HUES64 (cell line): ENCODE measurements at regions not wholly inside any gene's neighbourhood (a gene's known extent, or its start where the extent isn't known, plus 50 kb on each side); places are given as distances from the start of the nearest gene placed in this dataset.
A peak's percentile ranks its signal among the peaks of the same experiment; 100 is the strongest.

Experiments used
- H3K27ac ChIP-seq: 2 replicates; pipeline ENCODE4 v1.7.0; 2013; ENCODE audit warnings: low read depth, low read length, inconsistent platforms
- H3K27me3 ChIP-seq: 2 replicates; pipeline ENCODE4 v1.6.1; 2013; ENCODE audit warnings: mild to moderate bottlenecking, low read length; ENCODE audit not compliant: insufficient read depth
- H3K36me3 ChIP-seq: 2 replicates; pipeline ENCODE4 v1.6.1; 2013; ENCODE audit warnings: mild to moderate bottlenecking, low read length; ENCODE audit not compliant: insufficient read depth
- H3K4me1 ChIP-seq: 2 replicates; pipeline ENCODE4 v1.6.1; 2013; ENCODE audit warnings: mild to moderate bottlenecking, low read length, moderate library complexity; ENCODE audit not compliant: insufficient read depth
- H3K4me3 ChIP-seq: 2 replicates; pipeline ENCODE4 v1.5.1; 2013; ENCODE audit warnings: mild to moderate bottlenecking, low read length, moderate library complexity
- H3K9ac ChIP-seq: 2 replicates; pipeline ENCODE4 v1.6.1; 2013; ENCODE audit warnings: mild to moderate bottlenecking, low read depth, low read length
- H3K9me3 ChIP-seq: 2 replicates; pipeline ENCODE4 v1.6.1; 2013; ENCODE audit warnings: low read depth, low read length; ENCODE audit not compliant: insufficient read depth
- WGBS: fragments of 150-250, 120-280 bp; methylation state at CpG from one replicate; pipeline ENCODE4 v1.1.7; 2013; ENCODE audit warnings: missing lambda C conversion rate; 5-methylcytosine and 5-hydroxymethylcytosine counted together

GRCh38 chr20:41784209-41784958, 166.2 kb upstream of the CHD6 start:
- 88% methylated on average over 5 of the region's 5 CpGs for WGBS
- Histone ChIP-seq H3K4me1 (no peaks in the 10 kb centered on the region), H3K27ac (no peak overlapping the region), H3K9me3 (no peaks in the 10 kb centered on the region), H3K36me3 (no peaks in the 10 kb centered on the region), H3K9ac (no peak overlapping the region), H3K4me3 (no peak overlapping the region), H3K27me3 (no peaks in the 10 kb centered on the region)

GRCh38 chr20:41783423-41784208, 165.4 kb upstream of the CHD6 start:
- WGBS: 90% methylated on average over 7 of the region's 7 CpGs
- H3K27ac ChIP-seq: no peak overlapping the region
- no peaks in the 10 kb centered on the region for H3K4me1 ChIP-seq
- H3K9me3 ChIP-seq: no peaks in the 10 kb centered on the region
- no peaks in the 10 kb centered on the region for H3K27me3 ChIP-seq
- H3K9ac ChIP-seq: no peak overlapping the region
- no peak overlapping the region for H3K4me3 ChIP-seq
- H3K36me3 ChIP-seq: no peaks in the 10 kb centered on the region

- Histone ChIP-seq H3K9ac (no peak overlapping the region), H3K36me3 (no peaks in the 10 kb centered on the region), H3K27ac (no peak overlapping the region), H3K9me3 (no peaks in the 10 kb centered on the region), H3K27me3 (no peaks in the 10 kb centered on the region), H3K4me1 (no peaks in the 10 kb centered on the region), H3K4me3 (no peak overlapping the region)
- WGBS: 81% methylated on average over 3 of the region's 3 CpGs
Observed at GRCh38 chr20:41782730-41783406, 164.7 kb upstream of the CHD6 start.

GRCh38 chr20:41782255-41782654, 164.1 kb upstream of the CHD6 start:
- H3K9ac ChIP-seq: no peak overlapping the region
- no peak overlapping the region for H3K27ac ChIP-seq
- 88% methylated on average over 3 of the region's 3 CpGs for WGBS
- H3K4me1 ChIP-seq: no peaks in the 10 kb centered on the region
- no peaks in the 10 kb centered on the region for H3K27me3 ChIP-seq
- no peak overlapping the region for H3K4me3 ChIP-seq
- H3K9me3 ChIP-seq: no peaks in the 10 kb centered on the region
- H3K36me3 ChIP-seq: no peaks in the 10 kb centered on the region

- Histone ChIP-seq H3K27me3 (no peaks in the 10 kb centered on the region), H3K4me3 (no peak overlapping the region), H3K9ac (no peak overlapping the region), H3K27ac (no peak overlapping the region), H3K4me1 (no peaks in the 10 kb centered on the region), H3K9me3 (no peaks in the 10 kb centered on the region), H3K36me3 (no peaks in the 10 kb centered on the region)
- whole genome bisulfite sequencing: 94% methylated on average over 6 of the region's 6 CpGs
Observed at GRCh38 chr20:41776421-41776820, 158.2 kb upstream of the CHD6 start.

GRCh38 chr20:41774291-41774690, 156.1 kb upstream of the CHD6 start:
- H3K9me3 ChIP-seq: no peaks in the 10 kb centered on the region
- H3K36me3 ChIP-seq: no peaks in the 10 kb centered on the region
- H3K4me1 ChIP-seq: peaks cover 13% of the 10 kb centered on the region
- H3K27me3 ChIP-seq: no peaks in the 10 kb centered on the region
- H3K9ac ChIP-seq: no peak overlapping the region
- WGBS: 92% methylated on average over 3 of the region's 3 CpGs
- no peak overlapping the region for H3K4me3 ChIP-seq
- no peak overlapping the region for H3K27ac ChIP-seq

GRCh38 chr20:41770965-41771364, 152.8 kb upstream of the CHD6 start:
- Histone ChIP-seq H3K4me3 (no peak overlapping the region), H3K9ac (no peak overlapping the region), H3K27me3 (no peaks in the 10 kb centered on the region), H3K9me3 (no peaks in the 10 kb centered on the region), H3K36me3 (no peaks in the 10 kb centered on the region), H3K27ac (no peak overlapping the region), H3K4me1 (peaks cover 21% of the 10 kb centered on the region)
- WGBS: 92% methylated on average over 2 of the region's 2 CpGs

GRCh38 chr20:41770427-41770826, 152.2 kb upstream of the CHD6 start:
- peaks cover 21% of the 10 kb centered on the region for H3K4me1 ChIP-seq
- H3K9ac ChIP-seq: peak overlapping the region; percentile 25; the same call in 1 of the 2 replicates
- no peaks in the 10 kb centered on the region for H3K9me3 ChIP-seq
- no peak overlapping the region; the same call in 1 of the 2 replicates for H3K4me3 ChIP-seq
- 92% methylated on average over 3 of the region's 3 CpGs for WGBS
- peak overlapping the region; percentile 76; the same call in 1 of the 2 replicates for H3K27ac ChIP-seq
- H3K36me3 ChIP-seq: no peaks in the 10 kb centered on the region
- no peaks in the 10 kb centered on the region for H3K27me3 ChIP-seq

- H3K4me3 ChIP-seq: no peak overlapping the region; the same call in 1 of the 2 replicates
- WGBS: 47% methylated on average over 5 of the region's 5 CpGs
- H3K4me1 ChIP-seq: peaks cover 21% of the 10 kb centered on the region
- H3K9ac ChIP-seq: peak overlapping the region; percentile 46
- no peaks in the 10 kb centered on the region for H3K27me3 ChIP-seq
- H3K9me3 ChIP-seq: no peaks in the 10 kb centered on the region
- no peaks in the 10 kb centered on the region for H3K36me3 ChIP-seq
- peak overlapping the region; percentile 76 for H3K27ac ChIP-seq
Observed at GRCh38 chr20:41769592-41770018, 151.4 kb upstream of the CHD6 start.

- Histone ChIP-seq H3K27ac (no peak overlapping the region), H3K4me3 (no peak overlapping the region), H3K9me3 (no peaks in the 10 kb centered on the region), H3K9ac (no peak overlapping the region), H3K27me3 (no peaks in the 10 kb centered on the region), H3K4me1 (no peaks in the 10 kb centered on the region), H3K36me3 (no peaks in the 10 kb centered on the region)
- WGBS: 85% methylated on average over 5 of the region's 5 CpGs
Observed at GRCh38 chr20:41750137-41750536, 132.0 kb upstream of the CHD6 start.
